ENCODE measurements at regions not wholly inside any gene's neighbourhood (a gene's known extent, or its start where the extent isn't known, plus 50 kb on each side); places are given as distances from the start of the nearest gene placed in this dataset.

- TF ChIP-seq CTCF (IDR thresholded peaks at IDR 0.05 in 8 of 11, conservative IDR thresholded peaks at IDR 0.05 in 3 of 11) = no peak
- TF ChIP-seq POLR2A (IDR thresholded peaks at IDR 0.05) = no peak
- no peak for TF ChIP-seq POLR2AphosphoS5 (IDR thresholded peaks at IDR 0.05)
Observed at GRCh38 chr4:115501656-115502055, 388.2 kb upstream of the NDST4 start.
